ENCODE measurements at regions not wholly inside any gene's neighbourhood (a gene's known extent, or its start where the extent isn't known, plus 50 kb on each side); places are given as distances from the start of the nearest gene placed in this dataset.

DNA sequence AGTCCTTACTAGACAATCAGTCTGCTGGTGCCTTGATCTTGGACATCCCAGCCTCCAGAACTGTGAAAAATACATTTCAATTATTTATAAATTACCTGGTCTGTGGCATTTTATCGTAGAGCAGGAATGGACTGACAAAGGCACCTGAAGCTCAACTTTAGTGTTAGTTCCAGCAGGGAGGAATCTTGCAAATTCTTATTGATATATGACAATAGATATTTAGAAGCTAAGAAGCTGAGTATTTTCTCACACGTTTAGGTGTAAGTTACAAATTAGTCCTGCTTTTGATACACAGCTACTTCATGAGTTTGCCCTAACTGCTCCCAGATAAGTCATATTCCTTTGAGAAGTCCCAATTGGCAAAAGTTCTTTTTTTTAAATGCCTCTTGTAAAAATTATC lies 138.0 kb upstream of the ZNF217 start:
- TF ChIP-seq, protein P1, sequence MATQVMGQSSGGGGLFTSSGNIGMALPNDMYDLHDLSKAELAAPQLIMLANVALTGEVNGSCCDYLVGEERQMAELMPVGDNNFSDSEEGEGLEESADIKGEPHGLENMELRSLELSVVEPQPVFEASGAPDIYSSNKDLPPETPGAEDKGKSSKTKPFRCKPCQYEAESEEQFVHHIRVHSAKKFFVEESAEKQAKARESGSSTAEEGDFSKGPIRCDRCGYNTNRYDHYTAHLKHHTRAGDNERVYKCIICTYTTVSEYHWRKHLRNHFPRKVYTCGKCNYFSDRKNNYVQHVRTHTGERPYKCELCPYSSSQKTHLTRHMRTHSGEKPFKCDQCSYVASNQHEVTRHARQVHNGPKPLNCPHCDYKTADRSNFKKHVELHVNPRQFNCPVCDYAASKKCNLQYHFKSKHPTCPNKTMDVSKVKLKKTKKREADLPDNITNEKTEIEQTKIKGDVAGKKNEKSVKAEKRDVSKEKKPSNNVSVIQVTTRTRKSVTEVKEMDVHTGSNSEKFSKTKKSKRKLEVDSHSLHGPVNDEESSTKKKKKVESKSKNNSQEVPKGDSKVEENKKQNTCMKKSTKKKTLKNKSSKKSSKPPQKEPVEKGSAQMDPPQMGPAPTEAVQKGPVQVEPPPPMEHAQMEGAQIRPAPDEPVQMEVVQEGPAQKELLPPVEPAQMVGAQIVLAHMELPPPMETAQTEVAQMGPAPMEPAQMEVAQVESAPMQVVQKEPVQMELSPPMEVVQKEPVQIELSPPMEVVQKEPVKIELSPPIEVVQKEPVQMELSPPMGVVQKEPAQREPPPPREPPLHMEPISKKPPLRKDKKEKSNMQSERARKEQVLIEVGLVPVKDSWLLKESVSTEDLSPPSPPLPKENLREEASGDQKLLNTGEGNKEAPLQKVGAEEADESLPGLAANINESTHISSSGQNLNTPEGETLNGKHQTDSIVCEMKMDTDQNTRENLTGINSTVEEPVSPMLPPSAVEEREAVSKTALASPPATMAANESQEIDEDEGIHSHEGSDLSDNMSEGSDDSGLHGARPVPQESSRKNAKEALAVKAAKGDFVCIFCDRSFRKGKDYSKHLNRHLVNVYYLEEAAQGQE (IDR thresholded peaks at IDR 0.05): no peak
- TF ChIP-seq, protein P2, sequence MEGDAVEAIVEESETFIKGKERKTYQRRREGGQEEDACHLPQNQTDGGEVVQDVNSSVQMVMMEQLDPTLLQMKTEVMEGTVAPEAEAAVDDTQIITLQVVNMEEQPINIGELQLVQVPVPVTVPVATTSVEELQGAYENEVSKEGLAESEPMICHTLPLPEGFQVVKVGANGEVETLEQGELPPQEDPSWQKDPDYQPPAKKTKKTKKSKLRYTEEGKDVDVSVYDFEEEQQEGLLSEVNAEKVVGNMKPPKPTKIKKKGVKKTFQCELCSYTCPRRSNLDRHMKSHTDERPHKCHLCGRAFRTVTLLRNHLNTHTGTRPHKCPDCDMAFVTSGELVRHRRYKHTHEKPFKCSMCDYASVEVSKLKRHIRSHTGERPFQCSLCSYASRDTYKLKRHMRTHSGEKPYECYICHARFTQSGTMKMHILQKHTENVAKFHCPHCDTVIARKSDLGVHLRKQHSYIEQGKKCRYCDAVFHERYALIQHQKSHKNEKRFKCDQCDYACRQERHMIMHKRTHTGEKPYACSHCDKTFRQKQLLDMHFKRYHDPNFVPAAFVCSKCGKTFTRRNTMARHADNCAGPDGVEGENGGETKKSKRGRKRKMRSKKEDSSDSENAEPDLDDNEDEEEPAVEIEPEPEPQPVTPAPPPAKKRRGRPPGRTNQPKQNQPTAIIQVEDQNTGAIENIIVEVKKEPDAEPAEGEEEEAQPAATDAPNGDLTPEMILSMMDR (IDR thresholded peaks at IDR 0.05; ENCODE audit: low read depth, low read length, missing input control): no peak
- TF ChIP-seq SP1 (IDR thresholded peaks at IDR 0.05) (no peak), RAD21 (IDR thresholded peaks at IDR 0.05) (no peak), YY1 (IDR thresholded peaks at IDR 0.05) (no peak), RXRA (IDR thresholded peaks at IDR 0.05) (no peak), EGR1 (IDR thresholded peaks at IDR 0.05; ENCODE audit: low read depth in 2 of 2) (no peak), GABPA (IDR thresholded peaks at IDR 0.05 in 1 of 2, conservative IDR thresholded peaks at IDR 0.05 in 1 of 2) (no peak), JUND (IDR thresholded peaks at IDR 0.05) (no peak), FOXA2 (IDR thresholded peaks at IDR 0.05) (no peak), TAF1 (conservative IDR thresholded peaks at IDR 0.05) (no peak)
- TF ChIP-seq, protein P3, sequence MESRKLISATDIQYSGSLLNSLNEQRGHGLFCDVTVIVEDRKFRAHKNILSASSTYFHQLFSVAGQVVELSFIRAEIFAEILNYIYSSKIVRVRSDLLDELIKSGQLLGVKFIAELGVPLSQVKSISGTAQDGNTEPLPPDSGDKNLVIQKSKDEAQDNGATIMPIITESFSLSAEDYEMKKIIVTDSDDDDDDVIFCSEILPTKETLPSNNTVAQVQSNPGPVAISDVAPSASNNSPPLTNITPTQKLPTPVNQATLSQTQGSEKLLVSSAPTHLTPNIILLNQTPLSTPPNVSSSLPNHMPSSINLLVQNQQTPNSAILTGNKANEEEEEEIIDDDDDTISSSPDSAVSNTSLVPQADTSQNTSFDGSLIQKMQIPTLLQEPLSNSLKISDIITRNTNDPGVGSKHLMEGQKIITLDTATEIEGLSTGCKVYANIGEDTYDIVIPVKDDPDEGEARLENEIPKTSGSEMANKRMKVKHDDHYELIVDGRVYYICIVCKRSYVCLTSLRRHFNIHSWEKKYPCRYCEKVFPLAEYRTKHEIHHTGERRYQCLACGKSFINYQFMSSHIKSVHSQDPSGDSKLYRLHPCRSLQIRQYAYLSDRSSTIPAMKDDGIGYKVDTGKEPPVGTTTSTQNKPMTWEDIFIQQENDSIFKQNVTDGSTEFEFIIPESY (IDR thresholded peaks at IDR 0.05): no peak
- TF ChIP-seq, protein P4, sequence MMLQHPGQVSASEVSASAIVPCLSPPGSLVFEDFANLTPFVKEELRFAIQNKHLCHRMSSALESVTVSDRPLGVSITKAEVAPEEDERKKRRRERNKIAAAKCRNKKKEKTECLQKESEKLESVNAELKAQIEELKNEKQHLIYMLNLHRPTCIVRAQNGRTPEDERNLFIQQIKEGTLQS (IDR thresholded peaks at IDR 0.05): no peak
- TF ChIP-seq, protein P5, sequence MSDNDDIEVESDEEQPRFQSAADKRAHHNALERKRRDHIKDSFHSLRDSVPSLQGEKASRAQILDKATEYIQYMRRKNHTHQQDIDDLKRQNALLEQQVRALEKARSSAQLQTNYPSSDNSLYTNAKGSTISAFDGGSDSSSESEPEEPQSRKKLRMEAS (IDR thresholded peaks at IDR 0.05): no peak

Measured in liver (tissue), 3 donors.